ENCODE measurements at regions not wholly inside any gene's neighbourhood (a gene's known extent, or its start where the extent isn't known, plus 50 kb on each side); places are given as distances from the start of the nearest gene placed in this dataset.

GRCh38 chr7:142478479-142479220, 220.8 kb upstream of the PRSS58 start:
- TF ChIP-seq CTCF (IDR thresholded peaks at IDR 0.05 in 2 of 3, conservative IDR thresholded peaks at IDR 0.05 in 1 of 3; ENCODE audit: borderline replicate concordance in 1 of 3, insufficient read depth in 1 of 3, low read depth in 2 of 3, low read length in 2 of 3), result peak; percentile 69 to 78 (median 78)
- TF ChIP-seq POLR2A (IDR thresholded peaks at IDR 0.05; ENCODE audit: borderline replicate concordance, extremely low read depth, insufficient read depth, insufficient read length), result no peak
- peak; percentile 70; the same call in 1 of the 2 replicates for TF ChIP-seq CBX3 (IDR thresholded peaks at IDR 0.05; ENCODE audit: low read depth)
- TF ChIP-seq JUND (IDR thresholded peaks at IDR 0.05), result no peak
- TF ChIP-seq SP1 (IDR thresholded peaks at IDR 0.05; ENCODE audit: low read depth), result no peak
- TF ChIP-seq, protein P1, sequence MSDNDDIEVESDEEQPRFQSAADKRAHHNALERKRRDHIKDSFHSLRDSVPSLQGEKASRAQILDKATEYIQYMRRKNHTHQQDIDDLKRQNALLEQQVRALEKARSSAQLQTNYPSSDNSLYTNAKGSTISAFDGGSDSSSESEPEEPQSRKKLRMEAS (IDR thresholded peaks at IDR 0.05), result 0 out of 2 replicates have a peak, but pooled peaks have one; percentile 33
- no peak for TF ChIP-seq ZFX (IDR thresholded peaks at IDR 0.05)
- TF ChIP-seq, protein P2, sequence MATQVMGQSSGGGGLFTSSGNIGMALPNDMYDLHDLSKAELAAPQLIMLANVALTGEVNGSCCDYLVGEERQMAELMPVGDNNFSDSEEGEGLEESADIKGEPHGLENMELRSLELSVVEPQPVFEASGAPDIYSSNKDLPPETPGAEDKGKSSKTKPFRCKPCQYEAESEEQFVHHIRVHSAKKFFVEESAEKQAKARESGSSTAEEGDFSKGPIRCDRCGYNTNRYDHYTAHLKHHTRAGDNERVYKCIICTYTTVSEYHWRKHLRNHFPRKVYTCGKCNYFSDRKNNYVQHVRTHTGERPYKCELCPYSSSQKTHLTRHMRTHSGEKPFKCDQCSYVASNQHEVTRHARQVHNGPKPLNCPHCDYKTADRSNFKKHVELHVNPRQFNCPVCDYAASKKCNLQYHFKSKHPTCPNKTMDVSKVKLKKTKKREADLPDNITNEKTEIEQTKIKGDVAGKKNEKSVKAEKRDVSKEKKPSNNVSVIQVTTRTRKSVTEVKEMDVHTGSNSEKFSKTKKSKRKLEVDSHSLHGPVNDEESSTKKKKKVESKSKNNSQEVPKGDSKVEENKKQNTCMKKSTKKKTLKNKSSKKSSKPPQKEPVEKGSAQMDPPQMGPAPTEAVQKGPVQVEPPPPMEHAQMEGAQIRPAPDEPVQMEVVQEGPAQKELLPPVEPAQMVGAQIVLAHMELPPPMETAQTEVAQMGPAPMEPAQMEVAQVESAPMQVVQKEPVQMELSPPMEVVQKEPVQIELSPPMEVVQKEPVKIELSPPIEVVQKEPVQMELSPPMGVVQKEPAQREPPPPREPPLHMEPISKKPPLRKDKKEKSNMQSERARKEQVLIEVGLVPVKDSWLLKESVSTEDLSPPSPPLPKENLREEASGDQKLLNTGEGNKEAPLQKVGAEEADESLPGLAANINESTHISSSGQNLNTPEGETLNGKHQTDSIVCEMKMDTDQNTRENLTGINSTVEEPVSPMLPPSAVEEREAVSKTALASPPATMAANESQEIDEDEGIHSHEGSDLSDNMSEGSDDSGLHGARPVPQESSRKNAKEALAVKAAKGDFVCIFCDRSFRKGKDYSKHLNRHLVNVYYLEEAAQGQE (IDR thresholded peaks at IDR 0.05; ENCODE audit: low read depth), result no peak
- no peak for TF ChIP-seq POLR2AphosphoS5 (IDR thresholded peaks at IDR 0.05; ENCODE audit: low read depth, low read length)
- TF ChIP-seq YY1 (IDR thresholded peaks at IDR 0.05; ENCODE audit: extremely low read depth, insufficient replicate concordance, low read depth, low read length), result peak; percentile 19
- TF ChIP-seq SIN3A (IDR thresholded peaks at IDR 0.05; ENCODE audit: low read depth), result no peak
- TF ChIP-seq EZH2phosphoT487 (IDR thresholded peaks at IDR 0.05; ENCODE audit: borderline replicate concordance), result no peak
- no peak for TF ChIP-seq EGR1 (IDR thresholded peaks at IDR 0.05; ENCODE audit: low read depth)

Measured in HCT116 (cell line).